ENCODE measurements at regions not wholly inside any gene's neighbourhood (a gene's known extent, or its start where the extent isn't known, plus 50 kb on each side); places are given as distances from the start of the nearest gene placed in this dataset.

DNA sequence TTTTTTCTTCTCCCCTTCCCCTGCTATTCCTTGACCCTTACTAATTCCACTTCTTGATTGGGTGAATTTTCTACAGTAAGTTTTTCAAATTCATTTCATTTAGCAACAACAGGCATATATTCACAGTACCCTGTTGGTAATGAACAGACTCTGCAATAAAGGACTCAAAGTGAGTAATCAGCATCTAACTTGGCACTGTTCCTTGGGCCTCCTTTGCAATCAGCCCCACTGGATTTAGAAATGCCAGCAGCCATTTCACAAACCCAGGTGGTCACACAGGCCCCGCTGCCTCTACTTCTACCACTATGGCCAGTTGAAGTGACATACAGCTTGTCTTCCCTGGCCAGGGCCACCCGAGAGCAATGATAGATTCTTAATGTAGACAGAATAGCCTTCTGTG, 113.8 kb downstream of the CYB561 start:
- TF ChIP-seq TAF1 (IDR thresholded peaks at IDR 0.05; ENCODE audit: low read depth) (no peak), SMC3 (conservative IDR thresholded peaks at IDR 0.05; ENCODE audit: poor library complexity) (no peak), POLR2AphosphoS5 (IDR thresholded peaks at IDR 0.05) (no peak), RAD21 (conservative IDR thresholded peaks at IDR 0.05) (no peak), EZH2 (IDR thresholded peaks at IDR 0.05; ENCODE audit: borderline replicate concordance, insufficient read depth, low read length, poor library complexity, severe bottlenecking) (no peak)
- TF ChIP-seq, protein P1, sequence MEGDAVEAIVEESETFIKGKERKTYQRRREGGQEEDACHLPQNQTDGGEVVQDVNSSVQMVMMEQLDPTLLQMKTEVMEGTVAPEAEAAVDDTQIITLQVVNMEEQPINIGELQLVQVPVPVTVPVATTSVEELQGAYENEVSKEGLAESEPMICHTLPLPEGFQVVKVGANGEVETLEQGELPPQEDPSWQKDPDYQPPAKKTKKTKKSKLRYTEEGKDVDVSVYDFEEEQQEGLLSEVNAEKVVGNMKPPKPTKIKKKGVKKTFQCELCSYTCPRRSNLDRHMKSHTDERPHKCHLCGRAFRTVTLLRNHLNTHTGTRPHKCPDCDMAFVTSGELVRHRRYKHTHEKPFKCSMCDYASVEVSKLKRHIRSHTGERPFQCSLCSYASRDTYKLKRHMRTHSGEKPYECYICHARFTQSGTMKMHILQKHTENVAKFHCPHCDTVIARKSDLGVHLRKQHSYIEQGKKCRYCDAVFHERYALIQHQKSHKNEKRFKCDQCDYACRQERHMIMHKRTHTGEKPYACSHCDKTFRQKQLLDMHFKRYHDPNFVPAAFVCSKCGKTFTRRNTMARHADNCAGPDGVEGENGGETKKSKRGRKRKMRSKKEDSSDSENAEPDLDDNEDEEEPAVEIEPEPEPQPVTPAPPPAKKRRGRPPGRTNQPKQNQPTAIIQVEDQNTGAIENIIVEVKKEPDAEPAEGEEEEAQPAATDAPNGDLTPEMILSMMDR (IDR thresholded peaks at IDR 0.05; ENCODE audit: poor library complexity, severe bottlenecking) = no peak
- TF ChIP-seq, protein P2, sequence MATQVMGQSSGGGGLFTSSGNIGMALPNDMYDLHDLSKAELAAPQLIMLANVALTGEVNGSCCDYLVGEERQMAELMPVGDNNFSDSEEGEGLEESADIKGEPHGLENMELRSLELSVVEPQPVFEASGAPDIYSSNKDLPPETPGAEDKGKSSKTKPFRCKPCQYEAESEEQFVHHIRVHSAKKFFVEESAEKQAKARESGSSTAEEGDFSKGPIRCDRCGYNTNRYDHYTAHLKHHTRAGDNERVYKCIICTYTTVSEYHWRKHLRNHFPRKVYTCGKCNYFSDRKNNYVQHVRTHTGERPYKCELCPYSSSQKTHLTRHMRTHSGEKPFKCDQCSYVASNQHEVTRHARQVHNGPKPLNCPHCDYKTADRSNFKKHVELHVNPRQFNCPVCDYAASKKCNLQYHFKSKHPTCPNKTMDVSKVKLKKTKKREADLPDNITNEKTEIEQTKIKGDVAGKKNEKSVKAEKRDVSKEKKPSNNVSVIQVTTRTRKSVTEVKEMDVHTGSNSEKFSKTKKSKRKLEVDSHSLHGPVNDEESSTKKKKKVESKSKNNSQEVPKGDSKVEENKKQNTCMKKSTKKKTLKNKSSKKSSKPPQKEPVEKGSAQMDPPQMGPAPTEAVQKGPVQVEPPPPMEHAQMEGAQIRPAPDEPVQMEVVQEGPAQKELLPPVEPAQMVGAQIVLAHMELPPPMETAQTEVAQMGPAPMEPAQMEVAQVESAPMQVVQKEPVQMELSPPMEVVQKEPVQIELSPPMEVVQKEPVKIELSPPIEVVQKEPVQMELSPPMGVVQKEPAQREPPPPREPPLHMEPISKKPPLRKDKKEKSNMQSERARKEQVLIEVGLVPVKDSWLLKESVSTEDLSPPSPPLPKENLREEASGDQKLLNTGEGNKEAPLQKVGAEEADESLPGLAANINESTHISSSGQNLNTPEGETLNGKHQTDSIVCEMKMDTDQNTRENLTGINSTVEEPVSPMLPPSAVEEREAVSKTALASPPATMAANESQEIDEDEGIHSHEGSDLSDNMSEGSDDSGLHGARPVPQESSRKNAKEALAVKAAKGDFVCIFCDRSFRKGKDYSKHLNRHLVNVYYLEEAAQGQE (IDR thresholded peaks at IDR 0.05; ENCODE audit: borderline replicate concordance) = no peak
